C1 segment of cervical spinal cord (tissue), 14 donors: ENCODE measurements at regions not wholly inside any gene's neighbourhood (a gene's known extent, or its start where the extent isn't known, plus 50 kb on each side); places are given as distances from the start of the nearest gene placed in this dataset.
A peak's percentile ranks its signal among the peaks of the same experiment; 100 is the strongest.
"Not testable (repeated sequence)": the region's sequence is repeated elsewhere in the genome, so short reads cannot be mapped to it uniquely, and the experiment has no call there.

ENCODE experiments used
- DNase-seq, 14 donors: peaks; one replicate each; lab custom pipeline; 2025; lab: John Stamatoyannopoulos, UW

DNA sequence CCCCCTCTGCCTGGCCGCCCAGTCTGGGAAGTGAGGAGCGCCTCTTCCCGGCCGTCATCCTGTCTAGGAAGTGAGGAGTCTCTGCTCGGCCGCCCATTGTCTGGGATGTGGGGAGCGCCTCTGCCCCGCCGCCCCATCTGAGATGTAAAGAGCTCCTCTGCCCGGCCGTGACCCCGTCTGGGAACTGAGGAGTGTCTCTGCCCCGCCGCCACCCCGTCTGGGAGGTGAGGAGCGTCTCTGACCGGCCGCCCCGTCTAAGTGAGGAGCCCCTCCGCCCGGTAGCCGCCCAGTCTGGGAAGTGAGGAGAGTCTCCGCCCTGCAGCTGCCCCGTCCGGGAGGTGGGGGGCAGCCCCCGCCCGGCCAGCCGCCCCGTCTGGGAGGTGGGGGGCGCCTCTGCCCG lies 228.9 kb downstream of the RPIA start:
- not testable (repeated sequence) for DNase-seq

- no peak for DNase-seq
These were observed 233.1 kb downstream of the RPIA start for GRCh38 chr2:88924533-88924932.

DNA sequence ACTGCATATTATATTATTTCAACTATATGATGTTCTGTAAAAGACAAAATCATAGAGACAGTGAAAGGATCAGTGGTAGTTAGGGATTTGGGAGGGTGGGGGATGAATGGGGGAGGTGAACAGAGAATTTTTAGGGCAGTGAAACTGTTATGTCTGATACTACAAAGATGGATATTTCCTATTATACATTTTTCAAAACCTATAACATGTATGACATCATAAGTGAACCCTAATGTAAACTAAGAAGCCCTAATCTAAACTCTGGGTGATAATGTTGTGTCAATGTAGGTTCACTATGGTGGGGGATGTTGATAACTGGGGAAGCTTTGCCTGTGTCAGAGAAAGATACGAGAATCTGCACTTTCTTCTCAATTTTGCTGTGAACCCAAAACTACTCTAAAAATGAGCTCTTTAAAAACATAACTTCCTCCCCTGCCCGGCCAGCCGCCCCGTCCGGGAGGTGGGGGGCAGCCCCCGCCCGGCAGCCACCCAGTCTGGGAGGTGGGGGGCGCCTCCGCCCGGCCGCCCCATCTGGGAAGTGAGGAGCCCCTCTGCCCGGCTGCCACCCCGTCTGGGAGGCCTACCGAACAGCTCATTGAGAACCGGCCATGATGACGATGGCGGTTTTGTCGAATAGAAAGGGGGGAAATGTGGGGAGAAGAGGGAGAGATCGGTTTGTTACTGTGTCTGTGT lies 234.4 kb downstream of the RPIA start:
- DNase-seq: no peak

GRCh38 chr2:88927128-88927527 lies 235.7 kb downstream of the RPIA start:
- no peak for DNase-seq

- DNase-seq: no peak
These were observed 239.2 kb downstream of the RPIA start for GRCh38 chr2:88930659-88931058.

- no peak for DNase-seq
These were observed 241.2 kb downstream of the RPIA start for GRCh38 chr2:88932686-88933085.

GRCh38 chr2:88933091-88933490 lies 241.6 kb downstream of the RPIA start:
- no peak for DNase-seq

DNA sequence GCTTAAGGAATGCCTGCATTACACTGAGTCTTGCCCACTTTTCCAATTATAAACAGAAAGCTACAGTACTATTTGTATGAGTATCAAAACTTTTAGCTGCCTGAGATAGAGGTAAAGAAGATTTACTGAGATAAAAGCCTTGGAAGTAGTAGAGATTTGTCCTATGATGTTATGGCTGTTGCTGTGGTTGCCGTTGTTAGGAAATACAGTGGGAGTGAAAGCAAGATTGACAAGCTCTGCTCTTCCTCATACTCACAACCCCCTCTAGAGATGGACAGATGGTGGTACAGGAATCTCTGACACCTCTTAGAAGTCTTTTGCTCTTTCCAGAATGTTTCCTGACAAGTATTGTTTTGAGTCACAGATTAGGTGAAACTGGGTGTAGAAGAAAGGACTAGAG lies 242.5 kb downstream of the RPIA start:
- DNase-seq: no peak

GRCh38 chr2:88941178-88941577 lies 249.7 kb downstream of the RPIA start:
- peak in 2 of 14 donors; percentile 2 to 7 for DNase-seq

DNA sequence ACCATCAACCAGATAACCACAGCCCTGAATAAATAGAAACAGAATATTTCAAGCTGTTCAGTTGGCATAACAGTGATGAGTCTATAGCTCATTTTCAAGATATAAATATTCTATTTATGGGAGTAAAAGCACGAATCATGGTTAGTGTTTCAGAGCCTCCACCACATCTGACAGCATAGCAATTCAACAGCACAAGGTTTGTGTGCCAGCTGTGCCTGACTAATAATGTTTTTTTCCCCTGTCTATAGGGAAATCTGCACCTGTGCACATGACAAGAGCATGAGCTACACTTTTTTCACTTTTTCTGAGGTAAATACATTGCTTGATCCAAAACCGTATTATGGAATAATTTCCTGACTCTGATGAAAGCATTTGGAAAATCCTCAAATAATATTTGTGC lies 251.3 kb downstream of the RPIA start:
- DNase-seq: no peak

DNA sequence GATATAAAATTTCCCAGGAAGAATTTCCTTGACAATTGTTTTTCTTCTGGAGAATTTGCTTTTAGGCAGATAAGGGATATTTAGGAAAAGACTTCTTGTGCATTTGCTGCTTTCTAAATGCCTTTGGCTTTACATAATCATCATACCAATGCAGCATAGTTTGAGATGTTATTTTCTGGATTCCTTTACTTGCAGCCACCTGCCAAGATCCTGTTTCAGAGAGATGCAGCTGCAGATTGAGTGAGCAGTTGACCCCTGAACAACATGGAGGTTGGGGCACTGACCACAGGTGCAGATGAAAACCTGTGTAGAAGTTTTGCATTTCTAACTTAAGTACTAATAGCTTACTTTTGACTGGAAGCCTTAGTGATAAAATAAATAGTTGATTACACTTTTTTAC lies 257.9 kb downstream of the RPIA start:
- DNase-seq: no peak

DNA sequence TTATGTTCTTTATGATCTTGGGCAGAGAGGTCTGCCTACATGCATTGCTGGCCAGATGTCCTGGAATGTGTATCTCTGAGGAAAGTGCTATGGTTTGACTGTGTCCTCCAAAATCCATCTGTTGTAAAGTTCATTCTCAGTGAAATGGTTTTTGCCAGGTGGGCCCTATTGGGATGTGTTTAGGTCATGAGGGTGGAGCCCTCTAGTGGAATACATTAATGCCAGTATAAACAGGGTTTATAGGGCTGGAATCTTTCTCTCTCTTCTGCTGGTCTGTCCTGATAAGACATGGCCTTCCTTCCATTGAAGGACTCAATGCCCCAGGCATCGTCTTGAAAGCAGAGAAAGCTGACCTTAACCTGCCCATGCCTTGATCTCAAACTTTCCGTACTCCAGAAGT lies 258.5 kb downstream of the RPIA start:
- no peak for DNase-seq

DNA sequence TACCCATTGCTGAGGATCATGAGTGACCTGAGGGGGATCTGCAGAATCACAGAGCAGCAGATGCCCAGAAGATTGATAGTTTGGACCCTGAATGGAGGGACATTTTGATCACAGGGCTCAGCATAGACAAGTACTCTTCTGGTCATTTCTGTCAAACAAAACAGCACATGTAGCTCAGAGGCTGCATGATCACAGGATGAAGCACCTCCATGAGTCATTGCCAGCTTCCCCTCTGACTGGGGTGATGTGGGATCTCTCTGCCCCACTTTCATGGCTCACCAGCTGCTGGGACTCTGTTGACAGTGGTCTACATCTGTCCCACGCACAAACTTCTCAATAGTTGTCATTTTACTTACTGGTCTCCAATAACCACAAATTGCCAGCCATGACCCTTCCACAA lies 264.1 kb downstream of the RPIA start:
- no peak for DNase-seq

DNA sequence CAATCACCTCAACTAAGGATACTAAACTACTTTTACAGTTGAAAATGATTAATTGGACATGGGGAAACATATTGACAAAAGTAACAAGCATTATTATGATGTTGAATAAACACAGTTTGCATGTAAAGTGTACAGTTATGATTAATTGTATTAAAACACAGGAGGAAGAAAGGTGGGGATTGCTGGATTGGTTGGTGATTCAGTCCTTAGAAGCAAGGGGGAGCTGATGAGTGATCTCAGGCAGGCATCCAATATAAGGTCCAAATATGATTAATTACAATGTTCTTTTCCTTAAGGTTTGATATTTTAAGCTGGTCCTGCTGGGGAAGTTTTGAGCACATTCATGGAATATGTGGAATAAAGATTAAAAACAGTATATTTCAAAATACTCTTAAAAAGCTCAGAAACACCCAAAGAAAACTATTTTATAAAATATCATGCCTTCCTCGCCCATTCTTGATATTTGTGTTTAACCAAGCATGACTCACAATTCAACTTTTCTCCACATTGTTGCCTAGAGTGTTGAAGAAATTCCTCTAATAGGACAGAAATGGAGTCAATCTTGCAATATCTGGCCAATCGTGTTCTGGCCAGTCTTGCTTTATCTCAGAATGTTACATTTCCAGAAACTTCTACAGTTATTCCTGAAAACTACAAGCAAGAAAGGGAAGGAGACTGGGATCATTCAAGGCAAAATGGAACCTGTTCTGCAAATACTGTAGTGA lies 268.2 kb downstream of the RPIA start:
- no peak for DNase-seq

DNA sequence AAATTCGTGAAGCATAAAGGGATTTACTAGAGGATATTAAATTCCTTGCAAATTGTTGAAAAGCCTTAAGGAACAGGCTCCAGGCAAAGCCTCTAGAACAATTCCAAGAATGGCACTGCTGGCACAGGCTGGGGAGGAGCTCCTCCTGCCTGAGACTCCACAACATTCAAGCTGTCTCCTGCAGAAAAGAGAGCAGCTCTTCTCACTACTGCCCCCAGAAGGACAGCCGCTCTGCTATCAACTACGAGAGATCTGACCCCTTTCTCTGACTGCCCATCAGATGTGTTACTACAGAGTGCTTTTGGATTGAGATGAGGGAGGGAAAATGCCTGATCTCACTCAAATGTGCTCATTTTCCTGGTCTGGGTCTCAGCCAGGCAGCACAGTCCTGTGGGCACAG lies 269.9 kb downstream of the RPIA start:
- DNase-seq: not testable (repeated sequence)

DNA sequence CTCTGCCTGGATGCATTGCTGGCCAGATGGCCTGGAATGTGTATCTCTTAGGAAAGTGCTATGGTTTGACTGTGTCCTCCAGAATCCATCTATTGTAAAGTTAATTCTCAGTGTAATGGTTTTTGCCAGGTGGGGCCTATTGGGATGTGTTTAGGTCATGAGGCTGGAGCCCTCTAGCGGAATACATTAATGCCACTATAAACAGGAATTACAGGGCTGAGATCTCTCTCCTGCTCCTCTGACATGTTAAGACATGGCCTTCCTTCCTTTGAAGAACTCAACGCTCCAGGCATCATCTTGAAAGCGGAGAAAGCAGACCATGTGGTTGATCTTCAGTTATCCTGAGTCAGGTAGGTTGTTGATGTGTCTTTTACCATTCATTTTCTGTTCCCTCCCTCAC lies 276.4 kb downstream of the RPIA start:
- DNase-seq: no peak

- not testable (repeated sequence) for DNase-seq
These were observed 286.5 kb downstream of the RPIA start for GRCh38 chr2:88978011-88978410.

- DNase-seq: not testable (repeated sequence)
These were observed 287.0 kb downstream of the RPIA start for GRCh38 chr2:88978446-88978845.

- DNase-seq: not testable (repeated sequence)
These were observed 292.6 kb downstream of the RPIA start for GRCh38 chr2:88984079-88984478.

DNA sequence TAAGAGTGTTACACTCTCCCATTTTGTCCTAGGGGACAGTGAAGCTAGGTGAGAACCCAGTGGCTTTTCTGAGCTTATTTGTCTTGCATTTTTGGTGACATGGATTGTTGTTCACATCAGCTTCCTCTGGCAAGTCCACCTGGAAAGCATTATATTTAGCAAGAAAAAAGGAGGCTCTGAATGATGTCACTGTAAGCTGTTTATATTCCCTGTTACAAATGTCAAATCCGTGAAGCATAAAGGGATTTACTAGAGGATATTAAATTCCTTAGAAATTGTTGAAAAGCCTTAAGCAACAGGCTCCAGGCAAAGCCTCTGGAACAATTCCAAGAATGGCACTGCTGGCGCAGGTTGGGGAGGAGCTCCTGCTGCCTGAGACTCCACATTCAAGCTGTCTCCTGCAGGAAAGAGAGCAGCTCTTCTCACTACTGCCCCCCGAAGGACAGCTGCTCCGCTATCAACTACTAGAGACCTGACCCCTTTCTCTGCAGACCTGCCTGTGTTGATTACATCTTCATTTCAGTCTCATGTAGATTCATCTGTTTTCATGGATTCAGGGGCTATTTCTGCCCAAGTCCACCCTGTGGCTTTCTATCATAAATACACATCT lies 295.4 kb downstream of the RPIA start:
- DNase-seq: not testable (repeated sequence)

DNA sequence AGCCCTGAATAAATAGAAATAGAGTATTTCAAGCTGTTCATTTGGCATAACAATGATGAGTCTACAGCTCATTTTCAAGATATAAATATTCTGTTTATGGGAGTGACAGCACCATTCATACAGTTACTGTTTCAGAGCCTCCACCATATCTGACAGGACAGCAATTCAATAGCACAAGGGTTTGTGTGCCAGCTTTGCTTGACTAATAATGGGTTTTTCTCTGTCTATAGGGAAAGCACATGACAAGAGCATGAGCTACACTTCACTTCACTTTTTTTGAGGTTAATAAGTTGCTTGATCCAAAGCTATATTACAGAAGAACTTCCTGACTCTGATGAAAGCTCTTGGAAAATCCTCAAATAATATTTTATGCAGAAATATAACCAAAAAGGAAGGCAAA lies 297.1 kb downstream of the RPIA start:
- not testable (repeated sequence) for DNase-seq

- not testable (repeated sequence) for DNase-seq
These were observed 301.3 kb downstream of the RPIA start for GRCh38 chr2:88992819-88993218.

DNA sequence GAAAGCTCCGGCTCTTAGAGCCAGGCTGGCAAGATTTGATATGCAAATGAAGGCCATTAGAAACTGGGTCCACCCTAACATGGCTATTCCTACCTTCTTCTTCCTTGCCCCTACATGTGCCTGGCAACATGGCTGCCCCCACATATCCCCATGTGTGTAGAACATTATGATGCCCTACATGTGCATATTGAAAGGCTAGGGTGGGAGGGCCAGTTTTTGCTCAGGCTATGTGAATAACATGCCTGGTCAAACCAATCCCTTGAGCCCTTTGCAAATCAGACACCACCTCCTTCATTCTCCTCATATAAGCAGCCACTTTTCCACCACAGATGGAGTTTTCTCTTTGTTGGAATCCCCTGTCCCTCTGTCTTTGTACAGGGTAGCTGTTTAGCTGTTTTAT lies 303.4 kb downstream of the RPIA start:
- DNase-seq: not testable (repeated sequence)
